Dermis microvascular lymphatic vessel endothelial cell (primary cell): ENCODE measurements at regions not wholly inside any gene's neighbourhood (a gene's known extent, or its start where the extent isn't known, plus 50 kb on each side); places are given as distances from the start of the nearest gene placed in this dataset.

Experiments used
- DNase-seq, 2 donors: peaks; one replicate each; pipeline versions ENCODE4 v3.0.0 to v3.0.0-alpha.2; 2010; ENCODE audit warnings: low read depth in 2 of 2

DNA sequence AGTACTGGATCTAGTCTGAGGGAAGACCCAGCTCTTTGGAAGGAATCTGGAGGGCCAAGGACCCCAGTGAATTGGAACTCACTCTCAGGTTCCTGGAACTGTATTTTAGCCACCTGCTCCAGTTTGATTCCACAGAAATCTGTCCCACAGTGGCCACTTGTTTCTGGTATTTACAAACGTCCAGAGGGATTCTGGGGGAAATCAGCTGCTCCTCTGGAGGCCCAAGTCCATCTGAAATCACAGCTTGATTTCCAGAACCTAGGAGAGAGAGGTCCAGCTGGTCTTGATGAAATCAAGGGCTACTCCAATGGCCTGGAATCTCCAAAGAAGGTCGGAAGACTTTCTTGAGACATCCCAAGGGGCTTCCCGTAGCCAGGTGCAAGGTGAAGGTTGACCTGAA lies 132.3 kb upstream of the UMPS start:
- DNase-seq, result no peak

DNA sequence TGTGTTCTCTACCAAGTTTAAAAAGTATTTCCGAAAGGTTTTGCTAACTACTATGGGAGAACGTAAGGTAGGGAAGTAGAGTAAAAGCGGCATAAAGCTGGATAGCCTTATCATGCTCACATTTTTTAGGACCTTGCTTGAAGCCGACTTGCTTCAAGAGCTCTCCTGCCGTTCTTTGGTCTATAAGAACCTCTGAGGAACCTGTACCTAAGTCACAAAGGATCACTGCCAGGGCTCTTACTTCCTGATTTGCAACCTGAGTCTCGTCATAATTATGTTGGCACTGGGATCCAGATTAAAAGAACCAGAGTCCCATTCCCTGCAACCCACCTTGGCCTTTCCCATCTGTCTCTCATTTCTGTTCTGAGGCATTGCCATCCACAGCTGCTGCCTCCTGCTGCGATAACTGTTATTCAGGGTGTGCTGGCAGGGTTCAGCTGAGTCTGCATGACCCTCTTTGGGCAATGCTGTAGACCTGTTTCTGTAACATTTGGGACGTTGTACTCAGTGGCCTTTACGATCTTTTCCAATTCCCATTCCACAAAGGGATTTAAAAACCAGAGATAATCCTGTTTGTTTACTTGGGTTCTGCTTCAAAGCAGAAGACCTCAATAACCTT lies 131.0 kb upstream of the UMPS start:
- no peak for DNase-seq

DNA sequence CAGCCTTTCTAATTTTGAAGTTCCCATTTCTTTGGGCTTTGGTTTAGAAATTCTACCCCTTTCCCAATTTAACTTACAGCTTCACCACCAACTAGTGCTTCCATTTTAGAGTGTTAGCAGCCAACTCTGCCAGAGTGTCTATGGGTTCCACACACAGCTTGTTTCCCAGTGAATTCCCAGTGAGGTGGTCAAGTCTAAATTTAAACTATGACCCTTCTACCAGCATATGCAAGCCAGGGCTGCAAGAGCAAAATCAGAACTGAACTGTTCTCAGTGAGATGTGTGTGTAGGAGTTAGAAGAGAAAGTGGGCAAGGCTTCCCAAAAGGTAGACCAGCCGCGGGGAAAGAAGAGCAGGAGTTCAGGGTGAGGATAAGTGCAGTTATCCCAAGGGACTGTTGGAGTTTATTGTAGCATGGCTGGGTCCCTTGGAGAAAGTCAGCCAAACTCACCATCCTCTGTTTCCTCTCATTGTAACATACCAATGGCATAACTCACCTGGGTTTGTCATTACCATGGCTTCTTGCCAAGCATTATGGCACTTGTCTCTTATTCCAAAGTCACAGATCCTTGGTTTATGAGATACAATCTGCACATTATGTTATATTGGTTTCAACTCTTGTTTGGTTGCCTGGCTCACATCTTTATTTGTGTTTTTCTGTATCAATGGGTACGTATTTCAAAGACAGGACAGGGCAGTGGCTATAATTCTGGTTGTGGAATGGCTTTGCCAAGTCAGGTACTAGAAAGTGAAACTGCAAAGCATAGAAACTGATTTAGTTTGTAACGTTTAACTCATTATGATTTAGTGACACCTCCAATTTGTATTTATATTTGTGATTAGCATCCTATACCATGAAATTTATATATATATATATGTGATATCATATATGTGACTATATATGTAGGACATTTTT lies 130.2 kb upstream of the UMPS start:
- DNase-seq, result peak; percentile 62 to 85

DNA sequence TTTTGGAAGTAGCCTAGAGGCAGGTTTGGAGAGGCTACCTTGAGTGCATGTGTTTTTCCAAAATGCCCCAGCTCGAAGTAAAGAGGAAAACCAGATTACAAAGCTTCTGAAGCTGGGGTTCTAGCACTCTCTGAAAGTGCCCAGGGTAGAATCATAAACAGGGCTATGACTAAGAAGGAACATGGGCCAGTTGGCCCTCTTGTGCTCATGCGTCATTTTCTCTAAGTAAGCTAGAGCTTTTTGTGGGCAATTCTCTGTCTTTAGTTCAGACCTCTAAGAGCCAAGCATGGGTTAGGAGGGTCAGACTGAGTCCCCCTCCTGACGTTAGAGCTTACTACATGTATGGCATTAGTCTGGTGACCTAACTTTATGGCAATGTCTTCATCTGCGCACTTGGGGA lies 129.5 kb upstream of the UMPS start:
- DNase-seq, result peak in 1 of 2 donors; percentile 33

DNA sequence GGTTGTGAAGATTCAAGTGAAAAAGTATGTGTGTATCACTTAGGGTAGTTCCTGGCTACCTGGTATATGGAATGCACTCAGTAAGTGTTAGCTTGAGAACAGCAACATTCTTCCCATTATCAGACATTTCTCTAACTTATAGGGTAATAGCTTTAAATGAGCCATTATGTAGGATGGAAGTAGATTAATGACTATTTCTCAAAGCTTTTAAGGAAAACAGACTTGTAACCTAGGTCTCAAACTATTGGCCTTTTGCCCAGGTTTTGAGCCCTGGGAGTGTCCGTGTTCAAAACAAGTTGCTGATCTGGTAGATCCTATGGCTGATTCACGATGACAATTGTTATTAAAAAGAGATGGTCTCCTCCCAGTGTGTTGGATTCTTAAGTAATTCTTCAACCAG lies 129.1 kb upstream of the UMPS start:
- peak in 1 of 2 donors; percentile 66 for DNase-seq

DNA sequence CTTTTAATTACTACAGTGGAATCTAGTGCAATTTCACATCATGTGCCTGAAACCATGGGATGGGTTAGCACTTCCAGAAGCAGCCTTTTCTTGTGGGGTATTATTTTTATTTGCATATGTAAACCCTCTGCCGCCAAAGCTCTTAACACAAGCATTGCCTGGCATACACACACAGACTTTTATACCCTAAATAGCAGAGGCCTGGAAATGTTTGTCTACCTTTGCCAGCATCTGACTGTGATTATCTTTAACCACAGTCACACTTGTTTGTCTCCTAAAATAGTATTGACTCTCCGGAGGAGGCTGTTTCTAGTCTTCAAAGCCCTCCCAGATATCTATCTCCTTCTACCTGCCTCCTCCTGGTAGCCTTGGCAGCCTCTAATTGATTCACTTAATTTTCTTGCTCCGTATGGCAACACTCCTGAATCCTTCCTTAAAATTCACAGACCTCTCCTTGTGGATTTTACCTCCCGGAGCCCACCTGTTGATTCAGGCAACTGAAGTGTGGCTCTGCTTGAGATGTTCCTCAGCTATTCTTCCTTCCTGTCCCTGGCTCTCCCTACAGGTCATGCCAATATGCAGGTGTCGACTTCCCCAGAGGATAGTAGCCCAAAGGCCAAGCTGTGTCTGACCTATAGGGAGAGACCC lies 127.1 kb upstream of the UMPS start:
- no peak for DNase-seq

DNA sequence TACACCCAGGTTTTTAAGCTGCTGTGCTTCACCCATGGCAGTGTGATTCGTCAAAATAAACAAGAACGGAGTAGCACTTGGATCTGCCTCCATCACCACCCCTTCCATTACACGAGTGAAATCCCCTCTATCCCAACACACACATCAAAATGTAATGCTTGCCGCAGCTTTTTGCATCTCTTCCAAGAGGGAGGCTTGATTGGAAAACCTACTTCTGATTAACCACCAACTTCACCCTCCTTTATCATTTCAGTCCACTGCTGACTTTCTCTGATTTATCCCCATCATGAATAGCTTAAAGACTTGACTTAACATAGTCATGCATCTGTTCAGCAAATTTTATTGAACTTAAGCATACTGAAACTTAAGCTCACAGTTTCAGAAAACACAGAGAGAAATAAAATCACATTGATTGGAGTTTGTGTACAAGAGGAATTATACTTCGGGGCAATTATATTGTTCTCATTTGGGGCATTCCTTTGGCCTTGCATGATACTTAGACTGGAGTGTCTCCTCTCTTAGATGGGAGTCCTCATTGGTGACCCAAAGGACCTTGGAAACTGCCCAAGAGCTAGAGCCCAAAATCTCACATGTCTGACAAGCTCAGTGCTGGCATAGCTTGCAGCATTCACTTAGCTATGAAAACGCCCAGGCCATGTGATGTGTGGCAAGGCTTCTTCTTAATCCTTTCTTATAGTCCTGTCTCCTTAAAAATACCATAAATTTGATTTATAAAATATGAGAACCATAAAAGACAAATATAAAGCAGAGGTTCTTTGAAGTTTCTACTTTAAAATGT lies 124.3 kb upstream of the UMPS start:
- no peak for DNase-seq

DNA sequence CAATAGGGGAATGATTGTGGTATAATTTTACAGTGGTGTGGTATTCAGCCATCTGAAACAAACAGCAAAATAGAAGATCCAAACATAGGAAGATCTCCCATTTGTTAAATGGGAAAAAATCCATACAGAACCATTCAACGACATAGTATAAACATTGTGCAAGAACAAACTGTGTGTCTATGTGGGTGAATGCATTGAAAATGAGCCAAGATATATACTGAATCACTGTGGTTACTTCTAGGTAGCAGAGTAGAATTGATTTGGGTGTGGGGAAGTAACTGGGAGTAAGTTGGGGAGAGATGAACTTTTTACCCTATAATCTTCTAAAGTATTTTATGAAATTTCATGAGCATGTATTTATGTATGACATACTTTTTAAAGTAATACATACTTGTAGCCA lies 123.1 kb upstream of the UMPS start:
- peak; percentile 36 to 59 for DNase-seq

DNA sequence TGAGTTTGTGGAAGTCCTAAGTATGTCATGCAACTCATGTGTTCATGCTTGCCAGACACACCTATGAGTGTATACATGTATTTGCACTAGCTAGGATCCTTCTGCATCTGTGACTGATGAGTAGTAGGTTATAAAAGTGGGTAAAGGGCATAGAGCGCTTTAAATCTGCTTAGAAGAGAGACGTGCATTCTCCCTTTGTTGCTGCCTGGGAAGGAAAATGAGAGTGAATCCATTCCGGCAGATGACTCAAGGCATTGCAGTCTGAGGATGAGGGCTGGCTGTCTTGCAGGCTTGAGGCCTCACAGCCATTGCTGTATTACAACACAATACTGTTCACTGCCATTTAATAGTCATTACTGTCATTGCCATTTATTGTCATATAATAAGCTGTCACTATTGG lies 120.8 kb upstream of the UMPS start:
- DNase-seq, result no peak

DNA sequence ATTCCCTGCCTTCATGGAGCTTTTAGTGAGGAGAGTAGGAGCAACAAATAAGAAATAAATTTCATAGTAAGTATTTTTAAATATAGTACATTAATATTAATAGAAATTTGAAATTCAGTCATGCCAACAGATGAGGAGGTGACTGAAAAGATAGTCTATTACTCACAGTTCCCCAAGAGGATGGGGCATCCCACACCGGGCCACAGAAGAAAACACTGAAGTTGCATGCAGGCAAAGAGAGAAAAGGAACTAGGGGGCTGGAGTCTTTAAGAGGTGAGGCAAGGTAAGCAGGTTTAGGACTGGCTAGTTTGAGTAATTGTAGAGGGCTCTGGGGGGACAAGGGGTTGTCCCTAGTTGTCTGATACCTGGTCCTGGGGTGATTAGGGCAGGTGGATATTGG lies 120.1 kb upstream of the UMPS start:
- DNase-seq, result no peak

DNA sequence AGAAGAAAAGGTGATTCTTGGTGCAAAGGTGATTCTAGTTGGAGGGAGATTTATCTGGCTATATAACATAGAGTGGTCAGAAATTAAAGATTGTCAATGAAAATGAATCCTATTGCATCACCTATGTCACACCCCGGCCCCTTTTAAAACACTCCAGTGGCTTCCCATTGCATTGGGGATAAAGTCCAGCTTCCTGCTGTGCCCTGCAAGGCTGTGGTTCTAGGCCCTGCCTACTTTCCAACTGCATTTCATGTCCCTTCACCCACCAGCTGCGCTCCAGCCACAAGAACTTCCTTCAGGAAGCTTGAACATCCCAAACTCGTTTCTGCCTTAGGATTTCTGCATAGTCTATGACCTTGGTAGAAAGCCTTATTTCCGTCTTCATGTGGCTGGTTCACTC lies 118.7 kb upstream of the UMPS start:
- no peak for DNase-seq

DNA sequence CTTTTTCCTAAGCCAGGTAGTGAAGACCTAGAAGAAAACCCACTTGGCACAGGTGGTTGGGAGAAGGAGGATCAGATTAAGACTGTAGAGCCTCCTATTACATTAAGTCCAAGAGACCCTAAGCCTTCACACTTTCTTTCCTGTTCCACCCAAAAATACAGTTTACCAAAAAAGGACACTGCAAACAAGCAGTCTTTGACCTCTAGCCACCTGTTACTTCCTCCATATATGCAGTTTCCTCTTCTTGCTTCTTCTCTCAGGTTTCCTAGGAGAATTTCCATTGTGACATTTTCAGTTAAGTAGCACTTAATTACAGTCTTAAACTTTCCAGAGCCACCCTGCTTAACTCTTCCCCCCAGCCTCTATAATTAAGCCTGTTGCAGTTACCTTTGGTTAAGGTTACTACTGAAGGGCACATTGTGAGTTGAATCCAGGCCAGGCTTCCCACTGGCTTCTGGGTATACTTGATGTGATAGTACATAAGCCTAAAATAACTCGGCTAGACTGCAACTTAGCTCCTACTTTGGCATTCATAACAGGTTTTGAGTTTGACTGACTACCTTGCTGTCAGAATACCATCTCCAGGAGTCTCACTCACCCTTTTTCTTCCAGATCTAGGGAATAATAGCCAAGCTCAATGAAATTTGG lies 114.2 kb upstream of the UMPS start:
- no peak for DNase-seq

DNA sequence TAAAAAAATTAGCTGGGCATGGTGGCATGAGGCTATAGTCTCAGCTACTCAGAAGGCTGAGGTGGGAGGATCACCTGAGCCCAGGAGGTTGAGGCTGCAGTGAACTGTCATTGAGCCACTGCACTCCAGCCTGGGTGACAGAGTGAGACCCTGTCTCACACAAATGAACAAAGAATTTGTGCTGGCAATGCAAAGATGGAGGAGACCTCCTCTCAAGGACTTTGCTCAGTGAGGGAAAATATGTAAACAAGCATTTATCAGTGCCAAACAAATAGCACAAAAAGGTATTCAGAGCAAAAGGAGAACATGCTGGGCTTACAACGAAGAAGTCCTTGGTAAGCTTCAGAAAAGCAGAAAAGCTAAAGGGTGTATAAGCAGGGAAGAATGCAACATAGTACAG lies 113.1 kb upstream of the UMPS start:
- no peak for DNase-seq

DNA sequence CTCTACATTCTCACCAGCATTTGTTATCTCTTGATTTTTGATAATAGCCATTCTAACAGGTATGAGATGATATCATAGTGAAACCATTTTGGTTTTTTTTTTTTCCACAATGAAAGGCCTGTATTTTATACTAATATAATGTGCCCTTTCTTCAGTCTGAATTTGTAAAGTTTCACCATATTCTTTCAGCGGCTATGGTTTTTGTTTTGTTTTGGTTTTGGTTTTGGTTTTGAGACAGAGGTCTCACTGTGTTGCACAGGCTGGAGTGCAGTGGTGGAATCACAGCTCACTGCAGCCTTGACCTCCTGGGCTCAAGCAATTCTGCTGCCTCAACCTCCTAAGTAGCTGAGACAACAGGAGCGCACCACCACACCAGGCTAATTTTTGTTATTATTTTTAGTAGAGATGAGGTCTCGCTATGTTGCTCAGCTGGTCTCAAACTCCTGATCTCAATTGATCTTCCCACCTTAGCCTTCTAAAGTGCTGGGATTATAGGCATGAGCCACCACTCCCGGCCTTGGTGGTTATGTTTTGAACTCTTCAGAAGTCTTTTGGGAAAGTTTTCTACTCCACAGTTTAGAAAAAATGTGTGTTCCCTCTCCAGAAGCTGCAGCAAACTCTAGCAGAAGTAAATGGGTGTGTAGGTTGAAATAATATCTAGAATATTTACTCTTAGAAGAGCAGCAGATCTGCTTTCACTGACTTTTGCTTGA lies 110.2 kb upstream of the UMPS start:
- DNase-seq, result no peak

DNA sequence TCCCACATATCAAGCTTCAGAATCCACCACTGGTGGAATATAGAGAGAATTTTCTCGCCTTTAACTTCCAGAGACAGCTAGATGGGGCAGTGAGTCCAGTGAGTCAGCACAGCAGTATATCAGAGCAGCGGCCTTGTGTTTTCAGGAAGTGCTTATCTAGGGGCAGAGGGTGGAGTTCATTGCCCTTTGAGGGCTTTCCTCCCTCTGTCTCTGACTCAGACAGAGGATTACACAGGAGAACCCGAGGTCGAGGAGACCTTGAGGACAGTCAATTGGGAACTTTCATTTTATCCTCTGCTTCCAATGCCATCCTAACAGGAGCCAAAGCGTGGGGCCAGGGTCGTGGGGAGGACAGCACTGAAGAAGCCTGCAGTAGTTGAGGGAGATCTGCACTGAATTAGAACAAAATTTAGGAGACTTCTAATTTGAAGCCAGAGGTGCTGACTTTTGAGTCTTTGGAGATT lies 109.6 kb upstream of the UMPS start:
- DNase-seq, result peak; percentile 35 to 74

DNA sequence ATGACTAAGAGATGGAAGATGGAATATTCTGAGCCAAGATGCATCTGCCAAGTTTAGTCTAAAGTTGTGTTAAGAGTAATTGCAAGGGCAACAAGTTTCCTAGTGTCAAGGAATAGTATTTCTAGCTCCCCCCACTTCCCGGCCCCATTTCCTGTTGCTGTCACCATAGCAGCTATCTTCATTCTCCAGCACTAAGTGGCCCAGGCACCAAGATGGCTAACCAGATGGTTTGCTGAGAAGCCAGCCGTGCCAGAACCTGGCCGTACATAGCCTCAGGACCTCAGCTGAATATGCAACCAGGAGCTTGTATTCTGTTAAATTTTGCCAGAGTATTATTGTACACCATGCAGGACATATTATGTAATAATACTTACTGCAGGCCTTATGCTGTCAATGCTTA lies 108.8 kb upstream of the UMPS start:
- DNase-seq, result peak in 1 of 2 donors; percentile 78

DNA sequence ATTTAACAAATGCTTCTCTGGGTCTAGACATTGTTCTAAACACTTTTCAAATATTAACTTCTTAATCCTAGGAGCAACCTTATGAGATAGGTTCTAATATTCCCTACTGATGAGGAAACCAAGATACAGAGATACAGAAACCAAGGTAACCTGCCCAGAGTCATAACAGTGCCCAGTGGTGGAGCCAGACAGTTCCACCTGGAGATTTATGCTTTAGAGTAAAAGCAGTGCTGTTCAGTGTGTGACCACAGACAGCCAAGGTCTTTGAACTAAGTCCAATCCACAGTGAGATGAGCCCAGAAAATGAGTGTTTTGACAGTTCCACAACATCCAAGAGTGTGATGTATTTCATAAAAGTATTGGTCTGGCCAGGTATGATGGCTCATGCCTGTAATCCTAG lies 105.2 kb upstream of the UMPS start:
- DNase-seq, result no peak

DNA sequence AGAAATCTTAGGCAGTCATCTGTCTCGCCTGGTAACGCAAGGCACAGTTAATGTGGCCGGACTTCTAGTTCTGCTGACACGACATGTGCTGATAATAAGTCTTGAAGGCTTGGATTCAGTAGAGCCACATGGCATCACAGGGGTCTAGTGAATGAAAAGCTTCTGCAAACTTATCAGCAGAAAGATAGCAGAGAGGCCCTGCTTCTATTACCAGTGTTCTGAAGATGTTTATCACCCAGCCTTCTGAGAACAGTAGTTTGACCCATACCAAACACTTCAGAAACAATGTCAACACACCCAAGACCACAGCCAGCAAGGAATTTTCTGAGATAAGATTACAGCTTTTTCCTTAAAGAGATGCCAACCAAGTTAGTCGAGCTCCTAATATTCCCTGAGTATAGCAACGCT lies 102.7 kb upstream of the UMPS start:
- no peak for DNase-seq

DNA sequence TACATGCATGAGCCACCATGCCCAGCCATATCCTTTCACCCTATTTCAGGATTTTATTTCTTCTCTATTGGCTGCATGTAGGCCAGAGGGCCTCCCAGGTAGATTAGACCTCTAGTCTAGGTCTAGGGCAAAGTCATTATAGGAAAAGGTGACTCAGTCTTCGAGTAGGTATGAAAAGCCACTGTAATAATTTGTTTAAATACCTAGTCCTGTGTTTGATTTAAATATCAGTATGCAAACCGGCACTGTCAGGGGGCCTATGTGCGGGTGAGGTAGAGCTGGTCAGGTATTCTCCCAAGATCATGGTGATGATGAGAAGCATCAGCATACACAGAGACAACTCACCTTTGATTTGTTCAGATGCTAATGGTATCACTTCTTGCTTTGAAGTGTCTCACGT lies 101.4 kb upstream of the UMPS start:
- no peak for DNase-seq

DNA sequence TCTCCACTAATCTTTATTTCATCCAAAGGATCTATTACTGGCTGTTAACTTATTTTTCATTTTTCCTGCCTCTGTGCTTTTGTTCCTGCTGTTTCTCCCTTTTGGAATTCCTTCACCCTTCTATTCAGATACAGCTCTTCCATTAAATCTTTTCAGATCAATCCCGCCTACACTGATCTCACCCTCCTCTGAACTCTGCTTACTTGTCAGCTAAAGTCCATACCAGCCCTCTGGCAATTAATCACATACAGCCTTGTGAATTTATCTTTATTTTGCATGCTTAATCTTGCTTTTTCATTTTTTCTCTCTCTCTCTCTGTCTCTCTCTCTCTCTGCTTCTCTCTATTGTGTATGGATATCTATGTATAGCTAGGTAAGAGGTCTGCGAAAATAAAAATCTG lies 100.8 kb upstream of the UMPS start:
- no peak for DNase-seq

DNA sequence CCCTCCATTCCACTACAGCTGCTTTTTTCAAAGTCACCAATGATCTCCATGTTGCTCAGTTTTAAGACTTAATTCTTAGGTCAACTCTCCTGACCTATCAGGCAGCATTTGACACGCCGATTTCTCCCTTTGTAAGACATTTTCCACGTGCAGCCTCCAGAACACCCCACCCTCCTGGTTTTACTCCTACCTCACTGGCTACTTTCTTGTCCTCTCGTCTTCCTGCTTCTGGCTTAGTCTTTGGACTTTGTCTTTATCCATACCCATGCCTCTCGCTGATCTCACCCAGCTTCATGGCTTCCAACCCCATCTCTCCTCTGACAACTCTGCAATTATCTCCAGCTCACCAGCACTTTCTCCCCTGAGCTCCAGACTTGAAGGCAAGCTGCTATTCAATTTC lies 99.3 kb upstream of the UMPS start:
- DNase-seq, result no peak
